GM23338 (cell line): ENCODE measurements at regions not wholly inside any gene's neighbourhood (a gene's known extent, or its start where the extent isn't known, plus 50 kb on each side); places are given as distances from the start of the nearest gene placed in this dataset.

Experiments used
- ATAC-seq: fragments of 200-7000 bp; cut with Tn5 transposase; 3 replicates; pipeline ENCODE4 v1.9.1; 2020
- DNase-seq: peaks from one replicate; pipeline ENCODE4 v3.0.0-alpha.2; 2015; ENCODE audit warnings: low spot score
- H2AFZ ChIP-seq: fragments of 200-600 bp; sonication (generic); 2 replicates; pipeline ENCODE4 v1.8.0; 2016; ENCODE audit warnings: antibody characterized with exemption, mild to moderate bottlenecking, moderate library complexity
- H3F3A ChIP-seq: fragments of 200-600 bp; sonication (generic); replicated peaks from 2 replicates; pipeline ENCODE4 v1.8.0; 2017; ENCODE audit warnings: antibody characterized with exemption, mixed run types, low read depth
- H3K27ac ChIP-seq: fragments of 200-600 bp; sonication (generic); 2 replicates; pipeline ENCODE4 v1.6.1; 2016; ENCODE audit warnings: low read depth
- H3K27me3 ChIP-seq: fragments of 200-600 bp; sonication (generic); 2 replicates; pipeline ENCODE4 v1.8.0; 2016; ENCODE audit warnings: mild to moderate bottlenecking, mixed run types, moderate library complexity; ENCODE audit not compliant: insufficient read depth
- H3K36me3 ChIP-seq: fragments of 200-600 bp; sonication (generic); 2 replicates; pipeline ENCODE4 v1.8.0; 2016; ENCODE audit warnings: mild to moderate bottlenecking; ENCODE audit not compliant: insufficient read depth
- H3K4me1 ChIP-seq: fragments of 200-600 bp; sonication (generic); 2 replicates; pipeline ENCODE4 v1.8.0; 2016; ENCODE audit warnings: mild to moderate bottlenecking, moderate library complexity; ENCODE audit not compliant: insufficient read depth
- H3K4me2 ChIP-seq: fragments of 200-600 bp; sonication (generic); 2 replicates; pipeline ENCODE4 v1.7.1; 2017; ENCODE audit warnings: mixed run types
- H3K4me3 ChIP-seq: fragments of 200-600 bp; sonication (generic); 2 replicates; pipeline ENCODE4 v1.6.1; 2016; ENCODE audit warnings: mixed run types
- H3K79me2 ChIP-seq: fragments of 200-600 bp; sonication (generic); replicated peaks from 2 replicates; pipeline ENCODE4 v1.8.0; 2017; ENCODE audit warnings: mild to moderate bottlenecking; ENCODE audit not compliant: insufficient read depth
- H3K9me2 ChIP-seq: fragments of 200-600 bp; sonication (generic); 2 replicates; pipeline ENCODE4 v1.8.0; 2017; ENCODE audit not compliant: insufficient read depth
- H4K20me1 ChIP-seq: fragments of 200-600 bp; sonication (generic); replicated peaks from 2 replicates; pipeline ENCODE4 v1.8.0; 2017; ENCODE audit warnings: mild to moderate bottlenecking; ENCODE audit not compliant: insufficient read depth
- H3K27ac Mint-ChIP-seq: 2 replicates; pipeline ENCODE4 v1.8.0; 2020; ENCODE audit warnings: inconsistent platforms, mild to moderate bottlenecking, moderate library complexity, mixed read lengths
- H3K27me3 Mint-ChIP-seq: 3 replicates; pipeline ENCODE4 v1.8.0; 2022; ENCODE audit warnings: low read depth, mild to moderate bottlenecking, moderate library complexity, mixed read lengths, inconsistent platforms; ENCODE audit not compliant: insufficient read depth, poor library complexity
- H3K36me3 Mint-ChIP-seq: 3 replicates; pipeline ENCODE4 v1.8.0; 2021; ENCODE audit warnings: low read depth, mild to moderate bottlenecking, inconsistent platforms, moderate library complexity, mixed read lengths
- H3K4me1 Mint-ChIP-seq: 3 replicates; pipeline ENCODE4 v1.8.0; 2020; ENCODE audit warnings: mild to moderate bottlenecking, inconsistent platforms, mixed read lengths
- H3K4me3 Mint-ChIP-seq: 3 replicates; pipeline ENCODE4 v1.8.0; 2021; ENCODE audit warnings: moderate library complexity, mild to moderate bottlenecking, inconsistent platforms, mixed read lengths
- H3K9me3 Mint-ChIP-seq: 3 replicates; pipeline ENCODE4 v1.8.0; 2020; ENCODE audit warnings: moderate library complexity, mild to moderate bottlenecking, inconsistent platforms, mixed read lengths
- CREB1 ChIP-seq: fragments of 250-450 bp; sonication (Bioruptor Pico); IDR thresholded peaks from 2 replicates; pipeline ENCODE4 v1.5.0; 2020; ENCODE audit warnings: low read depth, mild to moderate bottlenecking, moderate library complexity
- EZH2 ChIP-seq: fragments of 200-600 bp; sonication (generic); IDR thresholded peaks from one replicate; pipeline ENCODE4 v1.8.0; 2017; ENCODE audit warnings: antibody characterized with exemption, mild to moderate bottlenecking, low read depth; ENCODE audit not compliant: unreplicated experiment
- EZH2phosphoT487 ChIP-seq: fragments of 200-600 bp; sonication (generic); IDR thresholded peaks from one replicate; pipeline ENCODE4 v1.8.1; 2018; ENCODE audit warnings: antibody characterized with exemption; ENCODE audit not compliant: unreplicated experiment
- POLR2AphosphoS5 ChIP-seq: IDR thresholded peaks from 2 replicates; pipeline ENCODE4 v1.6.1; 2016; ENCODE audit warnings: antibody characterized with exemption, low read depth
- STAT1 ChIP-seq: IDR thresholded peaks from one replicate; pipeline ENCODE4 v1.6.1; 2016; ENCODE audit warnings: antibody characterized with exemption; ENCODE audit not compliant: unreplicated experiment
- ZNF114 ChIP-seq: fragments of 250-450 bp; sonication (Bioruptor Pico); IDR thresholded peaks from 2 replicates; pipeline ENCODE4 v1.5.0; 2020; ENCODE audit warnings: mild to moderate bottlenecking, moderate library complexity
- TF ChIP-seq, protein P1 (sequence below): IDR thresholded peaks from one replicate; pipeline ENCODE4 v1.6.1; 2018; ENCODE audit warnings: antibody characterized with exemption; ENCODE audit not compliant: unreplicated experiment

DNA sequence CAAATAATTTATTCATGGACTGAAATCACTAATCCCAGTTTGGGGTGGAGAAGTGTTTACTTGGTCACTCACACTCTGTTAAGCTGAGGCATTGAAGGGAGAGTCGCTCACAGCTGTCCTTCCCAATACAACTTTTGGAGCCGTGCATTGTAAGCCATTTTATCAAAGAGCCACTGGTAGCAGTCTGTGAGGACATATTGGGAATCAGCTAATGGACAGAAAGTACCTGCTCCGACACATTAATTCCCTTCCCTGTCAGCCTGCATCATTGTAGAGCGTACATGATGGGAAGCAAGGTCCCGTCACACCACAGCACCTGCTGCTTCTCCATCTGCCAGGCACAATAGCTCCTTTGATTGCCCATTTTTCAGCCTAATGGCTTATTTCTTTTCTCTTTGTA lies 643.2 kb downstream of the SQOR start:
- no peak for ATAC-seq
- no peaks in the 10 kb centered on the region for H3K4me1 Mint-ChIP-seq
- H4K20me1 ChIP-seq = no peaks in the 10 kb centered on the region
- DNase-seq = no peak
- no peak overlapping the region for H3K27ac Mint-ChIP-seq
- no peak overlapping the region for H3K4me3 Mint-ChIP-seq
- H3F3A ChIP-seq = no peaks in the 10 kb centered on the region
- H3K9me3 Mint-ChIP-seq = peaks cover 68% of the 10 kb centered on the region
- H3K36me3 Mint-ChIP-seq = 0 out of 3 replicates have a peak, but pooled peaks cover 2% of the 10 kb centered on the region
- TF ChIP-seq EZH2 = no peak
- no peak for TF ChIP-seq EZH2phosphoT487
- TF ChIP-seq, protein P1, sequence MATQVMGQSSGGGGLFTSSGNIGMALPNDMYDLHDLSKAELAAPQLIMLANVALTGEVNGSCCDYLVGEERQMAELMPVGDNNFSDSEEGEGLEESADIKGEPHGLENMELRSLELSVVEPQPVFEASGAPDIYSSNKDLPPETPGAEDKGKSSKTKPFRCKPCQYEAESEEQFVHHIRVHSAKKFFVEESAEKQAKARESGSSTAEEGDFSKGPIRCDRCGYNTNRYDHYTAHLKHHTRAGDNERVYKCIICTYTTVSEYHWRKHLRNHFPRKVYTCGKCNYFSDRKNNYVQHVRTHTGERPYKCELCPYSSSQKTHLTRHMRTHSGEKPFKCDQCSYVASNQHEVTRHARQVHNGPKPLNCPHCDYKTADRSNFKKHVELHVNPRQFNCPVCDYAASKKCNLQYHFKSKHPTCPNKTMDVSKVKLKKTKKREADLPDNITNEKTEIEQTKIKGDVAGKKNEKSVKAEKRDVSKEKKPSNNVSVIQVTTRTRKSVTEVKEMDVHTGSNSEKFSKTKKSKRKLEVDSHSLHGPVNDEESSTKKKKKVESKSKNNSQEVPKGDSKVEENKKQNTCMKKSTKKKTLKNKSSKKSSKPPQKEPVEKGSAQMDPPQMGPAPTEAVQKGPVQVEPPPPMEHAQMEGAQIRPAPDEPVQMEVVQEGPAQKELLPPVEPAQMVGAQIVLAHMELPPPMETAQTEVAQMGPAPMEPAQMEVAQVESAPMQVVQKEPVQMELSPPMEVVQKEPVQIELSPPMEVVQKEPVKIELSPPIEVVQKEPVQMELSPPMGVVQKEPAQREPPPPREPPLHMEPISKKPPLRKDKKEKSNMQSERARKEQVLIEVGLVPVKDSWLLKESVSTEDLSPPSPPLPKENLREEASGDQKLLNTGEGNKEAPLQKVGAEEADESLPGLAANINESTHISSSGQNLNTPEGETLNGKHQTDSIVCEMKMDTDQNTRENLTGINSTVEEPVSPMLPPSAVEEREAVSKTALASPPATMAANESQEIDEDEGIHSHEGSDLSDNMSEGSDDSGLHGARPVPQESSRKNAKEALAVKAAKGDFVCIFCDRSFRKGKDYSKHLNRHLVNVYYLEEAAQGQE = no peak
- no peaks in the 10 kb centered on the region for H3K9me2 ChIP-seq
- H3K79me2 ChIP-seq = no peaks in the 10 kb centered on the region
- no peak overlapping the region for H2AFZ ChIP-seq
- H3K27ac ChIP-seq = no peak overlapping the region
- H3K4me2 ChIP-seq = no peak overlapping the region
- H3K36me3 ChIP-seq = no peaks in the 10 kb centered on the region
- no peaks in the 10 kb centered on the region for H3K27me3 ChIP-seq
- H3K4me3 ChIP-seq = no peak overlapping the region
- H3K27me3 Mint-ChIP-seq = peaks cover 4% of the 10 kb centered on the region
- no peaks in the 10 kb centered on the region for H3K4me1 ChIP-seq

DNA sequence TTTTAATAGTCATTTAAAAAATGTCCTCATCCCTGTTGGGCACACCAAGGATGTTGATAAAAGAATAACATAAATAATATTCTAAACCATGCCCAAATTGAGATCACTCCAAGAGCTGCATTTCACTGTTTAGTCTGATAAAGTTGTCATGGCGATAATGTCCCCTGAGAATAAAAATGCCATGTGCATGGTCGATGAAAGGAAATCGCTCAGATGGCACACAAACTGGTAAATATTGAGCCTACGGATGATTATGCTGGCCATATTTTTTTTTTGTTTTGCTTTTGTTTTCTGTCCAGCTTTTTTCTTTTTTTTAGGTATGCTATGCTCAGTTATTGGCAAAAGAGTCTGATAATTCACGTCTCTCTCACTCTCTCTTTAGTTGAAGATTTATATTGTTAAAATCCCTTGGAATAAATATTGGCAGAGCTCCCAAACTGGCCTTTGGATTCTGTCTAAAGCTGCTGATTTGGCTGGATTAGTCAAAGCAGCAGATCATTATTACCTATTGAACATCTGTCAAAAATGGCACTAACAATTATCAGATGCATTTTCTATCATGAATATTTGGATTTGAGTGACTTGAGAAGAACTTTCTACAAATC lies 643.8 kb downstream of the SQOR start:
- peaks cover 4% of the 10 kb centered on the region for H3K27me3 Mint-ChIP-seq
- no peaks in the 10 kb centered on the region for H3K27me3 ChIP-seq
- no peaks in the 10 kb centered on the region for H3K9me2 ChIP-seq
- ATAC-seq (no peak), DNase-seq (no peak)
- H3K4me3 ChIP-seq = no peak overlapping the region
- no peaks in the 10 kb centered on the region for H3K79me2 ChIP-seq
- no peaks in the 10 kb centered on the region for H3K4me1 Mint-ChIP-seq
- TF ChIP-seq EZH2 (no peak), STAT1 (no peak), ZNF114 (CRISPR knock-in tag) (no peak), CREB1 (no peak), POLR2AphosphoS5 (no peak)
- no peak overlapping the region for H3K4me2 ChIP-seq
- no peak overlapping the region for H3K4me3 Mint-ChIP-seq
- no peak overlapping the region for H3K27ac Mint-ChIP-seq
- H3K27ac ChIP-seq = no peak overlapping the region
- peaks cover 66% of the 10 kb centered on the region for H3K9me3 Mint-ChIP-seq
- H3F3A ChIP-seq = no peaks in the 10 kb centered on the region
- H3K36me3 Mint-ChIP-seq = 0 out of 3 replicates have a peak, but pooled peaks cover 2% of the 10 kb centered on the region
- H2AFZ ChIP-seq = no peak overlapping the region
- no peaks in the 10 kb centered on the region for H4K20me1 ChIP-seq
- no peaks in the 10 kb centered on the region for H3K4me1 ChIP-seq
- H3K36me3 ChIP-seq = no peaks in the 10 kb centered on the region
